ENCODE measurements at regions not wholly inside any gene's neighbourhood (a gene's known extent, or its start where the extent isn't known, plus 50 kb on each side); places are given as distances from the start of the nearest gene placed in this dataset.
"Not testable (repeated sequence)": the region's sequence is repeated elsewhere in the genome, so short reads cannot be mapped to it uniquely, and the experiment has no call there.

DNA sequence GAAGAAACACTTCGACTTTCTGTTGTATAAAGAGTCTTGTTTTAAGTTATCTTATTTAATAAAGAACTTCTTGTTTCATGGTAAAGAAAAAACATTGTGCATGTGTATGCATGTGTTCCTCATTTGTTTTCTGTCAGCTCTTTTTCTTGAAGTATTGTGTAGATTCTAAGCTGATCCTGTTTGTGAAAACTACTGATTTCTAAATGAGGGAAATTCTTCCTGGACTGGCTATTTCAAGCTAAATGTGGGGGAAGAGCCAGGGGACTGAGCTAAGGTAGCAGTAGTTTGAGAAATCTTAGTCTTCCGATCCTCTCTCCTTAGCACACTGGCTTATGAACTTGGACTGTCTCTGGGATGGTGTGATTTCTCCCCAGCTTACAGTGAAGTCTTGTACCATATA lies 56.4 kb upstream of the RBMS1 start:
- no peak for DNase-seq

DNA sequence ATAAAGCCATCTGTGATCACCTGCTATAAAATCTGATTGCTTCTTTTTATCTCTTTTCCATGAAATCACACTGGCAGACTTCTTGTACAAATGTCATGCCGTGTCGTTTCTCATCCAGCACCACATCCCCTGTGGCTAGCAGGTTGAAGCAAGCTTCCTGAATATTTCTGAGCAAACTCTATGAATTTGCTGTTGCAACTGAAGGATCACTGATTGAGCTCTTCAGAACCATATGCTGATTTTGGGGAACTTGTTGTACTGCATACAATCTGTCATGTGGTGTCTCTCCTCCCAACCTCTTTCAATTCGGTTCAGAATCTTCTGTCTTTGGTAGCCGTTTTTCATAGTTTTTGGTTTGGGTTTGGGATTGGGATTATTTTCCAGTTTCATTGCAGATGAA lies 57.7 kb upstream of the RBMS1 start:
- no peak for DNase-seq

DNA sequence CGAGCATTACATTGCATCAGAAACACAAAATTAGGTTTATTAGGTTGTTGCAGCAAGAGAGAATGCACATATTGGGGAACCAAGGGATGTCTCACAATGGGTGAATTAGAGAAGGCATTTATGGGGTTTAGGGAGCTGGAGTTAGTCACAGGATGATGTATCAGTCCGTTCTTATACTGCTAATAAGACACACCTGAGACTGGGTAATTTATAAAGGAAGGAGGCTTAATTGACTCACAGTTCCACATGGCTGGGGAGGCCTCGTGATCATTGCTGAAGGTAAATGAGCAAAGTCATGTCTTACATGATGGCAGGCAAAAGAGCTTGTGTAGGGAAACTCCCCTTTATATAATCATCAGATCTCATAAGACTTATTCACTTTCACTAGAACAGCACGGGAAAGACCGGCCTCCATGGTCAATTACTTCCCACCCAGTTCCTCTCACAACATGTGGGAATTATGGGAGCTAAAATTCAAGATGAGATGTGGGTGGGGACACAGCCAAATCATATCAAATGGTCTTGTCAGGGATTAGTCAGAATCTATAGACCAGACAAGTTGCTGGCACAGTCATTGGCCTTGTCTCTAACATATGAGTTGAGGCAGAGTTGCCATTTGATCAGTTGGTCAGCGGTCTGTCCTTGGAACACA lies 61.9 kb upstream of the RBMS1 start:
- DNase-seq, result no peak

DNA sequence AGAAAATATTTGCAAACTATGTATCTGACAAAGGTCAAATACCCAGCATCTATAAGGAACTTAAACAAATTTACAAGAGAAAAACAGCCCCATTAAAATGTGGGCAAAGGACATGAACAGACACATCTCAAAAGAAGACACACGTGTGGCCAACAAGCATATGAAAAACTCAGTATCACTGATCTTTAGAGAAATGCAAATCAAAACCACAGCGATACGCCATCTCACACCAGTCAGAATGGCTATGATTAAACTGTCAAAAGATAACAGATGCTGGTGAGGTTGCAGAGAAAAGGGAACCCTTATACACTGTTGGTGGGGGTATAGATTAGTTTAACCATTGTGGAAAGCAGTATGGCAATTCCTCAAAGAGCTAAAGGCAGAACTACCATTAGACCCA lies 64.3 kb upstream of the RBMS1 start:
- no peak for DNase-seq

DNA sequence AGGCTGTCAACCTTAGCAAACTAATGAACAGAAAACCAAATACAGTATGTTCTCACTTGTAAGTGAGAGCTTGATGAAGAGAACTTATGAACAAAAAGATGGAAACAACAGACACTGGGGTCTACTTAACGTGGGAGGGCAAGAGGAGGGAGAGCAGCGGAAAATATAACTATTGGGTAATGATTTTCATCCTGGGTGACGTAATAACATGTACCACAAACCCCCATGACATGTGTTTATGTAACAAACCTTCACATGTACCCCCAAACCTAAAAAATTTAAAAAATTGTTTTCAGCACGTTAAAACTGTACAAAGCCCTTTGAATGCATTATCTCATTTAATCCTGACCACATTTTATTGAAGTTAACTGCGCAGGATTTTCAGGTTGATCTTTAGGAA lies 64.9 kb upstream of the RBMS1 start:
- DNase-seq, result no peak

DNA sequence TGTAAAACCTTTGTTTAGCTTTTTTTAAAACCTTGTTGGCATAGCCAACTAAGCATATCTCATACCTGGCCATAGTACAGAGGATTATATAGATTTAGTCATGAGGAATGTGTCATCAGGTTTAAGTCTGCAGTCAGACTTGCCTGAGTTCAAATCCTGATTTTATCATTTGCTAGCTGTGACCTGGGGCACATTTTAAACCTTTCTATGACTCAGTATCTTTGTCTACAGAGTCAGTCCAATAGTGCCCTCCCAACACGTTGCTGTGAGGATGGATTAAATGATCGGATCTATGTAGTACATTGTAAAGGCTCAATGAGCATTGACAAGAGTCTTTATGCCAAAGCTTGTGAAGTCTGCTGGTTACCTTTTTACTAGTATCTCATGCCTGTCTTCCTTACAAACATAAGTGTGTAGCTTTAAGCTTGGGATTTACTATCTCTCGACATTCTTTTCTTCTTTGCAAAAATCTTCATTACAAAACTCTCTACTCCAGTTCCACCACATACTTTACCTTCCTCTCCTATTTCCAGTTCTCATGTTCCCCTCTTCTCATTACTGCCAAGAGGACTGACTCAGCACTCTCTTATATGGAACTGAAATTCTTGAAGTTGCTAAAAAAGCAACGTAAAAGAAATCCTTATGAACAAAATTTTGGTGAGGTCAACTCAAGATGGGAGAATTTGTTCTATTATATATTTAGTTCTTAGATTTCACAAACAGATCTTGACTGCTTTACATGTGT lies 68.1 kb upstream of the RBMS1 start:
- DNase-seq, result no peak

DNA sequence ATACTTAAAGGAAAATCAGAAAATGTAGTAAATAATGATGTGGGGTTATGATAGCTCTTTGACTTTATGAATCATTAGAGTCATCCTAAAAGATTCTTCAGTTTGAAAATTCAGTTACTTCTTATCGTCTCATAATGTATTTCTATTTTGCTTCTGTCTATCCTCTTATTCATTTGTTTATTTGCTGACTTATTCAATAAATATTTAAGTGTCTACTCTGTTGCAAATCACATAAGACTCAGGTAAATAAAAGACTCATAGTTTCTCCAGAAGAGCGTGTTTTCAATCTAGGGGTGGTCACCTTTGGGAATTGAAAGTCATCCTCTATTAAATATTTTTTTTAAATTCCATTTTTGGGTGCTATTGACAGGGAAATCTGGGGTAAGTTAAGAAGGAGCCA lies 69.1 kb upstream of the RBMS1 start:
- no peak for DNase-seq

DNA sequence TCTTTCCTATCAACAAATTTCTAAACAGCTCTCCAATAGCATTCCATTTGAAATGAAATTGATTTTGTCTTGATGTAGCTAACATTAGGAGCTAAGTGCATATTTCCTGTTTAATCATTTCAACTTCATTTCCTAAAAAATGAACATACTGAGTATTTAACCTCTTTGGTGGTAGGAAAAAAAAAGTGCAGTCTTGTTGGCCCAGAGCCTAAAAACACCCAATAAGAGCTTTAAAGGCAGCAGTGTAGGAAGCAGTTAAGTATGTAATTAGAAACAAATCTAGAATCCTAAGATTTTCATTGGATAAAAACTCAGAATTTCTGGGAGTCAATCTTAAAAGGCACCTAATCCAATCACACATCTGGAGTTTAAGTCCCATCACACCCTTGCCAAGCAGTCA lies 71.0 kb upstream of the RBMS1 start:
- no peak for DNase-seq

DNA sequence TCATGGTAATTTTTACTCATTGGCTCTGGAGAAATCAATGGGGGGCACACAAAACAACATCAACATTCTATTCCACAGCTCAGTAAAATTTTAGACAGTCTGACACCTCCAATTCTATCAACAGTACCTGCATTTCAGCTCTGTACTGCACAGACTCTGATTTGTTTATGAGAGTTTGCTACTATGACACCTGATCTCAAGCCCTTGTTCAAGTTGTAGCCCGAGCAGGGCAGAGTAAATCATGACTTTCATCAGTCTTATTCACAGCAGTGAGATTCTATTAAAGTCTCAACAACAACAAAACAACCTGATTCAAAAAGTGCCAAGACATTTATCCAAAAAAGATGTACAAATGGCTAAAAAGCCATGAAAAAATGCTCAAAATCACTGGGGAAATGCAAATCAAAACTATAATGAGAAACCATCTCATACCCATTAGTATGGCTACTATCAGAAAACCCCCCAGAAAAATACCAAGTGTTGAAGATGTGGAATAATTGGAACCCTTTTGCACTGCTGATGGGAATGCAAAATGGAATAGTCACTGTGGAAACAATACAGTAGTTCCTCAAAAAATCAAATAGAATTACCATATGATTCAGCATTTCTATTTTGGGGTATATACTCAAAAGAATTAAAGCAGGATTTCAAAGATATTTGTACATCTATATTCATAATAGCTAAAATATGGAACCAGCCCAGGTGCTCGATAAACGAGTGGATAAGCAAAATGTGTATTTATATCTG lies 71.7 kb upstream of the RBMS1 start:
- DNase-seq, result no peak

DNA sequence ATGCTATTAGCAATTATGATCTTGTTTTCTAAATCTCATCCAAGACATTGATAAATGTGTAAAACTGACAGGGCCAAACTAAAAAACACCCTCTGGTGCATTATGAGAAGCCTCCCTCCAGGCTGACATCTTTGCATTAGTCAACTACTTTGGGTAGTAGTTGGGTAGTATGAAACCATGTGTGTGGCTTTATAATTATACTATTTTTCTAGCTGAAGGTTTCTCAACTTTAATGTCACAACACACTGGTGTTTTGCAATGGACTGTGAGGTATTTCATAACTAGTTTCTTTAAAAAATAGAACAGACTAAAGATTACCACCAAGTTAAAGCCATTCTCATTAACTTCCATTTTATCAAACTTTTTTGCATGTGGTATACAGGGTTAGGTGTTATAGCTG lies 73.1 kb upstream of the RBMS1 start:
- DNase-seq, result no peak

DNA sequence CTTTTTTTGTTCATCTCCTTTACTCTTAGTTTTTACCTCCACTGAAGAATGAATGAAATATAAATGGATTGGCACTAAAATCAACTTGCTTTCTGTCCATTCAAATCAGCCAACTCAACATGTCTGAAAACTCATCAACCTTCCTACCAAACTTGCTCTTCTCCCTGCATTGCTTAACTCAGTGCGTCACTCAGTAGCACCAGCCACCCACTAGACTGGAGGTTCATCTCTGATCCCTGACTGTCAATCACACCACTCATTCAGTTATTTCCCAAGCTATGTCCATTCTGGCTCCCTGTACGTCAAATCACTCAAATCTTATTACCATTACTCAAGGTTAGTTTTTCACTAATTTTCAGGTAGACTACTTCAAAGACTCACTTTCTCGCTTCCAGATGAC lies 75.2 kb upstream of the RBMS1 start:
- DNase-seq, result no peak

DNA sequence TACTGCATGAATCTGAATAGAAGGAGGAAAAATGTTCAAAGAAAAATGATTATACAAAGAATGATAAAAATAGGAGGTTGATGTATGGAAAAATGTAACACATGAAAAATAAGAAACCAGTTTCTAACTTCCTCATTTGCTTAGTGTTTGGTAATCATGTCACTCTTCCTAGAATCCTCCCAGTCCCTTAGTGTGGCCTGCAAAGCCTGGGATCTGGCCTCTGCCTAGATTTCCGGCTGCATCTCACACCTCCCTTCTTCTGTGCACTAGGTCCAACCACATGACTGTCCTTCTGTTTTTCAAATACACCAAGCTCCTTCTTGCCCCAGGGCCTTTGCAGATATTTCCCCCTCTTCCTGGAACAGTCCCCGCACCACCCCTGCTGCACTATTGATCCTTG lies 76.8 kb upstream of the RBMS1 start:
- DNase-seq, result no peak

DNA sequence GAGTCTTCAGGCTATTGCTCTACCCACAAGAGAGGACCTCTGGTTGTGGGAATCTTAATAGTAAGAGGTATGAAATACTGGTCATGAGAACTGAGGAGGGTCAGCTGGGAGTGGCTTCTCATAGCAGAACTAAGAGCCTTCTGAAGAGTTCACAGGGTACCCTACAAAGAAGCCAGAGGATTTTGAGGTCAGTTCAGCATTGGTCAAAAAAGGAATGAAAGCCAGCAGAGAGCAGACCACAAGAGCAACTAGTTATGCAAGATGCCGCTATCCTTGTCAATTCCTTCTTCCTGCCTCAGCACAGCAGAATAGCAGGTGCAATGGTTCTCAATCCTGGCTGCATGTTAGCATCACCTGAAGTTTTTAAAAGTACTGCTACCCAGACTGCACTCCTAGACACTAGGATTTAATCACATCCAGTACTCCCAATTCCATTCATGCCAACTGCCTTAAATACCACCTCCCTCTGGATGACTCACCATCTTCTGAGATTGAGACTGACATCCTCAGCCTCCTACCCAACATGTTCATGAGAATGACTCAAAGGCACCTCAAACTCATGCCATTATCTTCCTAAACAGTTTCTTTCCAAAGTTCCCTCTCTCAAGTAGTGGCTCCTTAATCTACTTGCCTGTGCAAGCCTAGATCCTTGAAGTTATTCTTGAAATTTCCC lies 81.0 kb upstream of the RBMS1 start:
- DNase-seq, result no peak

DNA sequence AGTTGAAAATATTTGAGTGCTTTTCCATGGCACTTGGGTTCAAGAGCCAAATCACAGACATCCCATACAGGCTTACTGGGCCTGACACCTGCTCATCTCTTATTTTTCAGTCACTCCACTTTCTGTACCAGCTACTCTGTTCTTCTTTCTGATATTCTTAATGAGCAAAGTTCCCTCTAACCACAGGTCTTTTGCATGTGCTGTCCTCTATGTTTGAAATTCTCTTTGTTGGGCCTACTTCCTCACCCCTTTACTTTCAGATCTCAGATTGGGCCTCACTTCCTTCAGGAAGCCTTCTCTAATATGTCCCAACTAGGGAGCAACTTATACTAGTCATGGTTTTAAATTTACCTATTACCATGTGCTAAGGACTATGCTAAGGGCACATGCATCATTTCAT lies 81.8 kb upstream of the RBMS1 start:
- DNase-seq, result no peak

DNA sequence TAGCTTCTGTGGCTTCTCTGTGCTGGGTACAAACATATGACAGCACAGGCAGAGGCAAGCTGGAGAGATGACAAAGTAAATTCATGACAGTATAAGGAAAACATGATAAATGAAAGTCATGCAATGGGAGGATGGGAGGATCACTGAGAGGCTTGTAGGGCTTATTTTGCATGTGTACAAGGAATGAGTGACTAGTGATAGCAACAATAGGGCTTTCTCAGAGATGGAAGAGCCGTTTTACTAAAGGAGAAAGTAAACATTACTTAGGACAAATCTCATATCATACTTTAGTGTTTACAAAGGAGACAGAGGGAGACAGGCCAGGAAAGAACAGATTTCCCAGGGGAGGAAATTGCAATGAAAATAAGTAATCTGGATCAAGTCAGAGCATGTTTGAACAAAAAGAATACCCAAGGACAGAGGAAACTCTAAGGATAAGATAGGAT lies 82.5 kb upstream of the RBMS1 start:
- DNase-seq, result no peak

DNA sequence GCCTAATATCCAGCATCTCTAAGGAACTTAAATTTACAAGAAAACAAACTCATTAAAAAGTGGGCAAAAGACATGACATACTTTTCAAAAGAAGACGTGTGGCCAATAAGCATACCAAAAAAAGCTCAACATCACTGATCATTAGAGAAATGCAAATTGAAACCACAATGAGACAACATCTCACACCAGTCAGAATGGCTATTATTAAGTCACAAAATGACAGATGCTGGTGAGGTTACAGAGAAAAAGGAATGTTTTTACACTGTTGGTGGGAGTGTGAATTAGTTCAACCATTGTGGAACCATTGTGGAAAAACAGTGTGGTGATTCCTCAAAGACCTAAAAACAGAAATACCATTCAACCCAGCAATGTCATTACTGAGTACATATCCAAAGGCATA lies 83.5 kb upstream of the RBMS1 start:
- DNase-seq, result not testable (repeated sequence)

DNA sequence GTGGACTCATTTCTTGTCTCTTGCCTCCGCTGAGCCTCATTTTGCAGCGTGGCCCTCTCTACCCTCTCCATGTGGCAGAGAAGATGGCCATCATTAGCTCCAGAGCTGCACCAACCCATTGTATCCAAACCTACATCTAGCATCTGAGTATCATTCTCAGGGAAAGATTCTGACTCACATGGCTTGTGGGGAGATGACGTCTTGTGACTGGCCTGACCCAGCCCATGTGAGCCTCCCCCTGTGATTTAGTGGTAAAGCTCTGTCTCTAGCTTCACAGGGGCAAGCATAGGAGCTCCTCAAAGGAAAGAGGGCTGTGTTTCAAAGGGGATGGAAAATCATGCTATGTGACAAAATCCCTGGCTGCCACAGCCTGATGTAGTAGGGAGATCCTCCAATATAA lies 87.4 kb upstream of the RBMS1 start:
- DNase-seq, result no peak

DNA sequence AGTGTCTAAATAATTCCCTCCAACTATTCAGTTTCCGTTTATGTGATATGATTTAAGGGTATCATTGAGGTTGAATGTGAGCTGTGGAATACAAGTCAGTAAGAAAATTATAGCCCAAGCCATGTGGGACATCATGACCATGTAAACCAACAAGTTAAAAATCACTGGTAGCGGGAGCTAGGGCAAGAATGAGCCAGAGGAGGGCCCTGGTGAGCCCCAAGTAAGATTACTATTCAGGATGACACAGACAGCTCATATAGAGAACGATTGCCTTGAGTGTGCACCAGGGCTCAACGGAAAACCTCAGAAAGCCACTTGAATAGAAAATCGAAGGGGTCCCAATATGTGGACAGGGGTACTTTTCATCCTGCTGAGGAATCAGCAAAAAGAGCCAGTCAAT lies 87.8 kb upstream of the RBMS1 start:
- no peak for DNase-seq

DNA sequence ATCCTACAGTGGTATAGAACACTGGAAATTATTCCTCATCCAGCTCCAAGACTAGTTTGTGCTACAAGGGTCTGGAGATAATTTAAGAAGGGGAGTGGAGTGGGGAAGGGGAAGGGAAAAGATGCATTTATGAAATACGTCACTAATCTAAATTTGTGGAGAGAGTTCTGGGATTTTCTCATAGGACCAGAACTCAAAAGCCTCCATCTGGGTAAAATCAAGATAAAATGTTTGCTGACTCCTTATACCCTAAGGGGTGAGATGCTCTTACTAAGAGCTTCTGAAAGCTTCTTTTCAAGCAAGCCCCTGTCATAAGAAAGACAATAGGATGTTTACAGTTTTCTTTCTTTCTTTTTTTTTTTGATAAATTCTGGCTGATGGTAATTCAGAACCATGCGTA lies 88.5 kb upstream of the RBMS1 start:
- DNase-seq, result no peak

DNA sequence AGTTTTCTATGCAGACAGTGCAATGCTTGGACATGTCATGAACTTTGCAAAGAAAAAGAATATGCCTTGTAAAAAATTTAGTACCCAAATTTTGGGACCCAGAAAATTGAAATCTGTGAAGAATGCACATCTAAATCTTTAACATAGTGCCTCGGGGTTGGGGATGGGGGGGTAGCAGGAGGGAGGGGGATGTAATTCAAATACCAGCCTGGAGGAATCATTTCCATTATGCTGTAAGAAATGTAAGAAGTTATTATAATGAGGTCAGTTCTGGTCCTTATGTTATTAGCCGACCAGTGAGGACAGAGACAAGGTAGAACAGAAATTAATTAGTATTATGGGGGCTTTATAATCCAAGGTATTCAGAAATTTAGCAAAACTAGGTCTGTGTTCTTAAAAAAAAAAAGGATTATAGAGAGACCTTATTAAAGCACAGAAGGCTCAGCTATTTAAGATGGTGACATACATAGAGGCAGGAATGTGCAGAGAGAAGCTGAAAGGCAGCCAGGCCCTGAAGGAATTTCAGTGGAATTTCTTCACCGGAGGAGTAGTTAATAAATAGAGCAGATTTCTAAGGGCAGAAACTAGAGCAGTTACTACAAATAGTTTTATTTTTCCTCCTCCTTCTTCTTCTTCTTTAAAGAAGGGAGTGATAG lies 89.0 kb upstream of the RBMS1 start:
- DNase-seq, result no peak

DNA sequence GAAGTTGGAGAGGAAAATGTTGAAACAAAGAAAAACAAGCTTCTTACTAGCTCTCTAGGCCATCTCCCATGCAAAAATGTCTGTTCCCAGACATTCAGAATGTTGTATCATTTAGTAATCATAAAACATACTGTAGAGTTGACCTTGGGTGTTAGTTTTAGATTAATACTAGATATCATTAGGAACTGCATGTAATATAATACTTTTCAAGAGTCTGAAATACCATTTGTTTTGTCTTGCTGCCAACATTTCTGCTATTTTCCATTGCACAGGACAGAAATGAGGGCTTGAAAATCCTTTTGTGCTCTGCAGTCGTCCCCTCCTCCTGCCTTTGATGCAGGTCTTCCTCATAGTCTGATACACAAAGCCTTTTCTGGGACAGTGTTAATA lies 89.5 kb upstream of the RBMS1 start:
- DNase-seq, result no peak

DNA sequence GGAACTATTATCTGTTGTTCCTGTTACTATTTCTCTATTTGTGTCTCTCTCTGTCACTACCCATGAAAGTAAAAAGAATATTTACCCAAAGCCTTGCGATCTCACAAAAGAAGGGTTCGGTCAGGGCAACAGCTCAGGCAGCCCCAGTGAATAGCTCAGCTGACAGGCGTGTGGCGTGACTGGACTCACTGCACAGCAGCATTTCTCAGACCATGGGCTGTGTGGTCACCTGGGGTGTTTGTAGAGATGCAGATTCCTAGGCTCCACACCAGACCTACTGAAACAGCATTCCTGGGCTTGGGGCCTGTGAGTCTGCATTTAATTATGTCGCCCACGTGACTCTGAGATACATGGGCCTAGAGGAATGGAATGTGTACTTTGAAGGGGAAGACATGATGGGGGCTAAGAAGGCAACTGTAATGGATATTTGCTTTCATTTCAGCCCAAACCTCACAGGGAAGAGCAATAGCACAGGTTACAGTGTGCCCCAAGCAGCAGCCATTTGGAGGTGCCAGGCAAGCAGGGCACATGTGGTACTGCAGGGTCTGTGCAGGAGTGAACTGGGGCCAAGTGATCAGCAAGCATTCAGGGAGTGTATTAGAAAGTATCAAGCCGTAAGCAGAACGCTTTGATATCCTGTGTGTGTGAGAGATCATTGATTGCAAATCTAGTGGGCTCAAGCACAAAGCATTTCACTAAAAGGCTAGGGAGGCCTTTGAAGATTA lies 90.4 kb upstream of the RBMS1 start:
- DNase-seq, result no peak
